Activated T-cell treated with anti-CD3 and anti-CD28 coated beads, Interleukin-2, amount 50 U/mL, for 72 hours (primary cell): ENCODE measurements at regions not wholly inside any gene's neighbourhood (a gene's known extent, or its start where the extent isn't known, plus 50 kb on each side); places are given as distances from the start of the nearest gene placed in this dataset.

ENCODE experiments used
- ATAC-seq, 2 donors: fragments of 150-1000 bp; cut with Tn5 transposase; replicated peaks in 1 of 2; 2 replicates each; pipeline ENCODE4 v1.10.0; 2021; ENCODE audit warnings: moderate library complexity in 2 of 2, mild to moderate bottlenecking in 1 of 2
- DNase-seq, 2 donors: peaks; one replicate each; pipeline ENCODE4 v3.0.0; 2021 to 2022; ENCODE audit warnings: mixed read lengths in 1 of 2
- H3K27ac Mint-ChIP-seq: one replicate; pipeline ENCODE4 v1.8.0; 2022; ENCODE audit warnings: mild to moderate bottlenecking, moderate library complexity, mixed read lengths
- H3K27me3 Mint-ChIP-seq: one replicate; pipeline ENCODE4 v1.8.0; 2022; ENCODE audit warnings: low read depth, mixed read lengths
- H3K36me3 Mint-ChIP-seq, 2 donors: one replicate each; pipeline ENCODE4 v1.8.0; 2022; ENCODE audit warnings: mixed read lengths in 2 of 2, mild to moderate bottlenecking in 1 of 2; ENCODE audit not compliant: insufficient read depth in 2 of 2
- H3K4me1 Mint-ChIP-seq: one replicate; pipeline ENCODE4 v1.8.0; 2022; ENCODE audit warnings: low read depth, mixed read lengths
- H3K4me3 Mint-ChIP-seq, 2 donors: one replicate each; pipeline ENCODE4 v1.8.0; 2022; ENCODE audit warnings: mild to moderate bottlenecking in 2 of 2, mixed read lengths in 2 of 2, moderate library complexity in 2 of 2
- H3K9me3 Mint-ChIP-seq, 2 donors: one replicate each; pipeline ENCODE4 v1.8.0; 2022; ENCODE audit warnings: mixed read lengths in 2 of 2

DNA sequence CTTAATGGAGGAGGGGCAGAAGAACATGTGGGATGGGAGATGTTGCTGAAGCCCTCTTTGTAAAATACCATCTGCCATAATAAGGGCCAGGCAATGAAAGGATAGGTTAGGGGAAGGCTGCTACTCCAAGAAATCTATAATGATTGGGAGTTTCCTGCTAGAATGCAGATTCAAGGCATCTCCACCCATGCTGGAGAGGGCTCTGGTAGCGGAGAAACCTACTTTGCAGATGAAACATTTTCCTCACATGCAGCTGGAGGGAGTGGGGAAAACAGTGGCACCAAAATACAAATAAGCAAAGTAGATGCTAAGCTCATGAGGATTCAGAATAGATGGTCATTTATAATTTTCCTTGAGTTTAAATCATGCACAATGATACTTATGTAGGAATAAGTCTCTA is 82.3 kb upstream of the GCFC2 start:
- no peak overlapping the region for H3K4me3 Mint-ChIP-seq
- H3K9me3 Mint-ChIP-seq, result no peaks in the 10 kb centered on the region
- no peak for ATAC-seq
- no peaks in the 10 kb centered on the region for H3K4me1 Mint-ChIP-seq
- H3K36me3 Mint-ChIP-seq, result no peaks in the 10 kb centered on the region
- no peak overlapping the region for H3K27ac Mint-ChIP-seq
- DNase-seq, result no peak
- peaks cover under 1% of the 10 kb centered on the region for H3K27me3 Mint-ChIP-seq

DNA sequence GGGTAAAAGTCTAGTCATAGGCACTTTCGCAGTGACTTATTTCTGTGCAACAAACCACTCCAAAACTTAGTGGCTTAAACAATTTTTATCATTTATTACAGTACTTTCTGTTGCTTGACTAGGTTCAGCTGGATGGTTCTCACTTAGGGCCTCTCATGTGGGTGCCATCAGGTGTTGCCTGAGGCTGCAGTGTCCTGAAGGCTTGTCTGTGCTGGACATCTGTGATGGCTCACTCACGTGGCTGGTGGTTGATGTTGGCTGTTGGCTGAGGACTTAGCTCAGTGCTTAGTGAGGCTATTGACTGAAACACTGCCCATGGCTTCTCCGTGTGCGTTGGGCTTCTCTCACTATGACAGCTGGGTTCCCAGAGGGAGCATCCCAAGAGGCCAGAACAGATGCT is 81.4 kb upstream of the GCFC2 start:
- no peak overlapping the region for H3K27ac Mint-ChIP-seq
- H3K9me3 Mint-ChIP-seq, result no peaks in the 10 kb centered on the region
- no peaks in the 10 kb centered on the region for H3K4me1 Mint-ChIP-seq
- no peaks in the 10 kb centered on the region for H3K36me3 Mint-ChIP-seq
- ATAC-seq, result no peak
- DNase-seq, result no peak
- H3K4me3 Mint-ChIP-seq, result no peak overlapping the region
- peaks cover 9% of the 10 kb centered on the region for H3K27me3 Mint-ChIP-seq

DNA sequence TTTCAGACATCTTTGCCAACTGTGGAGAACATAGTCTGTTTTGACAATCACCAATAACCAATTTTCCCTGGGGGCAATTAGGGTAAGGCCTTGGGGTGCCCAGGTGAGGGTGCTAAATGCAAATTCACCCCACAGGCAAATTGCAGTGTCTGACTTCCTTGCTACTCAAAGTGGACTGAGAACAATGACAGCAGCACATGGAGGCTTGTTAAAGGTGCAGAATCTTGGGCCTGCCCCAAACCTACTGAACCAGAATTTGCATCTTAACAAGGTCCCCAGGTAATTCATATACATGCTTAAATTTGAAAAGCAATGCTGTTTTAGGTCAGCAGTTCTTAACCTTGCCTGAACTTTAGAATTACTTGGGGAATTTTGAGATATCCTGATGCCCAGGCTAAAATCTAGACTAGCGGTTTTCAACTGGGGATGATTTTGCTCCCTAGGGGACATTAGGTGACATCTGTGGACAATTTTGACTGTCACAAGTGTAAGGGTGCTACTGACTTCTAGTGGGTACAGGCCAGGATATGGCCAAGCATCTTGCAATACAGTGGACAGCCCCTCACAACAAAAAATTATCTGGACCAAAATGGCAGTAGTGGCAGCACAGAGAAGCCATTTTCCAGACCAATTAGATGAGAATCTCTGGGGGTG is 80.2 kb upstream of the GCFC2 start:
- ATAC-seq (no peak), DNase-seq (no peak)
- no peak overlapping the region for H3K27ac Mint-ChIP-seq
- H3K27me3 Mint-ChIP-seq, result peaks cover 13% of the 10 kb centered on the region
- no peaks in the 10 kb centered on the region for H3K9me3 Mint-ChIP-seq
- no peaks in the 10 kb centered on the region for H3K36me3 Mint-ChIP-seq
- H3K4me1 Mint-ChIP-seq, result no peaks in the 10 kb centered on the region
- no peak overlapping the region for H3K4me3 Mint-ChIP-seq

DNA sequence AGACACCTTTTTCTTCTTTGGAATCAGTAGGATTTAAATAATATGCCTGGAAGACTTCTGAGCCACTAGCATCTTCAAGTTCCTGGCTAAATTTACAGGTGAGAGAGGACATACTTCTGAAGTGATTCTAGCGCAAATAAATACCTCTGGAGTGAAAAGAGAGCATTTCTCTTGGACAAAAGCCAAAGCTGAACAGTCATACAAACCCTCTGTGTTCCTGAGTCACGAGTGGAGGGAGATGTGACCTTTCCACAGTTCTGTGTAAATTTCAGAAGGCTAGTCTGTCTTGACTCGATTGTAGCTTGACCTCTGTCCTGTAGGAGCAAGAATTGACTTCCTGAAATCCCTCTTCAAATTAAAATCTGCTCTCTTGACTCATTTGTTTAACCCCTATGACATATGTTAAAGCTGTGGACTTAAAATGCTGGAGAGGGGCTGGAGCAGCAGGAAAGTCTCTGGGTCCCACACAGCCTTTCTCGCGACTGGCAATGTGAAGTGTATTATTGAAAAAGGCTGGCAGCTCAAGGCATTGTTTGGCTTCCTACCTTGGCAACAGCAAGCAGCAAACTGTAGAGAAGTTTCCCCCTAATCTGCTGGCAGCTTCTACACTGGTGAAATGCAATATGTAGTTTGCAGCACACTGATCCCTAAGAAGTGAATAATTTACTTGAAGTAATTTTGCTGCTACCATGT is 79.6 kb upstream of the GCFC2 start:
- ATAC-seq (no peak), DNase-seq (no peak)
- no peak overlapping the region for H3K4me3 Mint-ChIP-seq
- H3K9me3 Mint-ChIP-seq, result no peaks in the 10 kb centered on the region
- no peaks in the 10 kb centered on the region for H3K36me3 Mint-ChIP-seq
- H3K27ac Mint-ChIP-seq, result no peak overlapping the region
- H3K4me1 Mint-ChIP-seq, result no peaks in the 10 kb centered on the region
- peaks cover 13% of the 10 kb centered on the region for H3K27me3 Mint-ChIP-seq

DNA sequence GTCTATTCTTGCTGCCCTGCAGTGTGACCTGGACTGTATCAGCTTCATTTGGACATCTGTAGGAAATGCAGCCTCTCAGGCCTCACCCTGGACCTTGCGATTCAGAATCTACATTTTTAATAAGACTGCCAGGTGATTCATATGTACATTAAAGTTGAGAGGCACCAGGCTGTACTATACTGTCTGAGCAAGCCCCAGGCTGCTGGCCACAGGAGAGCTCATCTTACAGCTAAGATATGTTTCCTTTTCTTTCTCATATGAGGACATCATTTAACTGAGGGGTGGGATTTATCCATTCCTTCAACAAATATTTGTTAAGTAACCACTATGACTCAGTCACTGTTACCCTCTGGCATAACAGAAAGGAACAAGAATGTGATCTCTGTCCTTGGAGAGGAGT is 78.2 kb upstream of the GCFC2 start:
- Mint-ChIP-seq H3K4me1 (no peaks in the 10 kb centered on the region), H3K9me3 (no peaks in the 10 kb centered on the region), H3K36me3 (no peaks in the 10 kb centered on the region), H3K4me3 (no peak overlapping the region), H3K27me3 (peaks cover 13% of the 10 kb centered on the region), H3K27ac (no peak overlapping the region)
- ATAC-seq, result no peak
- DNase-seq, result no peak

DNA sequence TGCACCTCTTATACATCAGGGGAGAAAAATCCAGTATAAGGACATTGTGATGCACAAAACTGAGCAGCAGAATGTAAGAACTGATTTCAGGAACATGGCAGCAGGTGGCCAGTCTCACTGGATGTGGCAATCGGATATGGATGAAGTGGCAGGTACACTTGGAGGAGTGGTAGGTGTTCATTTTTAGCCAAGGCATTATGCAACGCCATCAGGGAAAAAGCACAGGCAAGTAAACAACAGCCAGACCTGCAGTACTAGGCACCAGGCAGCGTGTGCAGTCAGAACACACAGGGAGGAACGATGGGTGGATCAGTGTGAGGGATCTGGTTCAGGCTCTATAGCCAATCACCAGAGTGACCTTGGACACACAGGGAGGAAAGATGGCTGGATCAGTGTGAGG is 77.4 kb upstream of the GCFC2 start:
- Mint-ChIP-seq H3K27me3 (peaks cover 13% of the 10 kb centered on the region), H3K9me3 (no peaks in the 10 kb centered on the region), H3K36me3 (no peaks in the 10 kb centered on the region), H3K27ac (no peak overlapping the region), H3K4me1 (no peaks in the 10 kb centered on the region), H3K4me3 (no peak overlapping the region)
- DNase-seq (no peak), ATAC-seq (no peak)

DNA sequence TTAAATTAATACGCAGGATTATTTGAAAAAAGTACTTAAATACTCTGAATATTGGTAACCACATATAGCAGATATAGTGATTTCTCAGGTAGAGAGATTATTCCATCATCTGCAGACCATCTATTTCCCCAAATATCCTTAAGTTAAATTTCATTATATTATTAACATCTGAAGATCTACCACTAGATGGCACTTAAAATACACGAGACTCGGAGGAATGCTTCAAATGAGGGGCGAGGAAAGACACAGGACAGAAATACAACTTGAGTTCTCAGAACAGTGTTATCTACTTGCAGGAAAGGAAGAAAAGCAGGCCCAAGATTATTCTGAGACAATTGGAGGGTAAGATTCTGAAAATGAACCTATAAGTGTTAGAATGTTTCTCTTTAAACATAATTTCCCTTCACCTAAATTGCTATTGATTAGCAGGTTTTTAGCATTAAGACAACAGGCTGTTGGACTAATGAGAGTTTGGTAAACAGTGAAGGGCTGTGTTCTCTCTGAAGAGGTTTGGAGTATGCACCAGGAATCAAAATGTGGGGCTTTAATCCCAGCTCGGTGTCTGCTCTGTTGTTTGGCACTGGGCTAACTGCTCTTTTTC is 76.9 kb upstream of the GCFC2 start:
- no peak for ATAC-seq
- Mint-ChIP-seq H3K4me3 (no peak overlapping the region), H3K36me3 (no peaks in the 10 kb centered on the region), H3K4me1 (no peaks in the 10 kb centered on the region), H3K9me3 (no peaks in the 10 kb centered on the region), H3K27me3 (peaks cover 13% of the 10 kb centered on the region), H3K27ac (no peak overlapping the region)
- no peak for DNase-seq

DNA sequence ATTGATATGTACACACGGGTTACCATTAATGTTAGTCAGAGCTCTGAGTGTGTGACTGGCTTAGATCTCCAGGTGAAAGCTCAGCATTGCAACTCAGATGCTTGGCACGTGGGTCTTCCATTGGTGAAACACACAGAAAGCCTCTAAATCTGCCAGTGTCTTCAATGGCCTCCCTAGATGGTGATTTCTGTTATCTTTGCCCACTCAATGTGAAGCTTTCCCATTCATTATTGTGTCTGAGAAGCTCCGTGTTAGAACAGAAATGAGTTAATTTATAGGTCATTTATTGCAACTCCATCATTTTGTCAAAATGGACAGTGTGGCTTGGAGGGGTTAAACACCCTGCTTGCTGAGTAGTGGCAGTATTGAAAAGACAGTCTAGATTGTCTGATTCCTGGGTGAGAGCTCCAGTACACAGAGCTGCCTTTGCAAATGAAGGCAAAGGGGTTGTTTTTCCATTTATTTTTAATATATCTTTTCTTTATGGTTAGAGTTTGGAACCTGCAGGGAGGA is 64.7 kb upstream of the GCFC2 start:
- ATAC-seq, result no peak
- no peak for DNase-seq
- Mint-ChIP-seq H3K9me3 (peaks cover 0 to 2% of the 10 kb centered on the region in 2 donors), H3K36me3 (no peaks in the 10 kb centered on the region), H3K27ac (no peak overlapping the region), H3K4me1 (no peaks in the 10 kb centered on the region), H3K27me3 (peaks cover 23% of the 10 kb centered on the region), H3K4me3 (no peak overlapping the region)

DNA sequence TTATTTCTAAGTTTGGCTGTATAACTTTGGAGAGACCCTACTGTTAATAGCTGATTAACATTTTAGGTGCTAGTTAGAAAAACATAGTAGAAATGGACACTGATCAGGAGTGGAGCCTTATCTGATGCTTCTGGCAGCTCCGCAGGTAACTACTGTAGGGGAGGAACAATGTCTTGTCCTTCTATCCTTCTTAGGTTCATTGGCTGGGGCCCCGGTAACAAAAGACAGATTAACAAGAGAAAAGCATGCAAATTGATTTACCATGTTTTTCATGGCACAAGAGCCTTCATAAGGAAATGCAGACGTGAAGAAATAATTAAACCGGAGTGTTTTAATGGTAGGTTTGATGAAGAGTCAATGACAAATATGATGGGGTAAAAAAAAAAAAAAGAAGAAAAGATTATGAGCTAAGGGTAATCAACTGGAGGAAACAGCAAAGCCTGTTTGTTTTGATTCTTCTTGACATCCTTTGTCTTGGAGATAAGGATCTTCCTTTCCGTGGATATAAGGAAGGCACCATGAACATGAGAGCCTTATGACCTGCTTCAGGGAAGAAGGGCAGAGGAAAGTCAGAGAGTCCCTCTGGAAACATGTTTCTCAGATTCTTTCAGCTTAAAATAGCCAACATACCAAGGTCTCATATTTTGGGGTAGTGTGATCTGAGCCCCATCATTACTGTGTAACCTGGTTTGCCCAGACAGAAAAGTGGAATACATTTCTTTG is 62.4 kb upstream of the GCFC2 start:
- H3K4me1 Mint-ChIP-seq, result no peaks in the 10 kb centered on the region
- ATAC-seq (no peak), DNase-seq (no peak)
- H3K27me3 Mint-ChIP-seq, result peaks cover 29% of the 10 kb centered on the region
- peaks cover 0 to 2% of the 10 kb centered on the region in 2 donors for H3K9me3 Mint-ChIP-seq
- H3K27ac Mint-ChIP-seq, result no peak overlapping the region
- no peaks in the 10 kb centered on the region for H3K36me3 Mint-ChIP-seq
- H3K4me3 Mint-ChIP-seq, result no peak overlapping the region

DNA sequence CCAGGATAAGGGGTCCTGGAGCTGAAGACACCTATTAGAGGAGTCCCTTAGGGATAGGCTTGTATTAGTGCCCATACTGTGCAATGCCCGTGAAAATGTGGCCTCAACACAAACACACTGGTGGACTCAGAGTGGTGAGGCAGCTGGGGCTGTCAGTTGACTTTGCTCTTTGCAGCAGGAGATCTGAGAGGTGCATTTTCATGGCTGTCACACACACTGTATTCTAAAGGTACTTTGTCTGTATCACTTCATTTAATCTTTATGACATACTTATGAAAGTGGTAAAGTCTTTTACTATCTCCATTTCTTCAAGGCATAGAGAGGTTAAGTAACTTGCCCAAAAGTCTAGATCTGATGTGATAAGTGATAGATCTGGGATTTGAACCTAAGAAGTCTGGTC is 55.1 kb upstream of the GCFC2 start:
- ATAC-seq (no peak), DNase-seq (no peak)
- H3K4me1 Mint-ChIP-seq, result no peaks in the 10 kb centered on the region
- no peaks in the 10 kb centered on the region for H3K9me3 Mint-ChIP-seq
- no peaks in the 10 kb centered on the region for H3K36me3 Mint-ChIP-seq
- H3K27ac Mint-ChIP-seq, result no peak overlapping the region
- peaks cover 15% of the 10 kb centered on the region for H3K27me3 Mint-ChIP-seq
- H3K4me3 Mint-ChIP-seq, result no peak overlapping the region

DNA sequence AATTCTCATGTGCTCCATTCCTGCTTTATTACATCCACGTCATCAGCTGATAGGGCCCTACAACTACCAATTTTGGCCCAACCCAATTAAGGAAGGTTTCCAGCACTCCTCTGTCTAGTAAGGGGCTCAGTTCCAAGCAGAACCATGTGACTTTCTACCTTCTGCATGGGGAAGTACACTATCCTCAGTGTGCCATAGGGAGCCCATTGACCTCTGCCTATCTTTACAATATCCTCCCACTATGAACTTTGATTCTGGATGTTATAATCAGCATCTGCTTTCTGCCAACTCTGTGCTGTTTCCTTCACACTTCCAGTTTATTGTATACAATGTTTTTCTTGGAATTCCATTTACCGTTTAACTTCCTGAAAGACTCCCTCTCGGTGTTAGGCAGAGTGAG is 53.9 kb upstream of the GCFC2 start:
- DNase-seq (no peak), ATAC-seq (no peak)
- peaks cover 15% of the 10 kb centered on the region for H3K27me3 Mint-ChIP-seq
- H3K36me3 Mint-ChIP-seq, result no peaks in the 10 kb centered on the region
- H3K4me3 Mint-ChIP-seq, result no peak overlapping the region
- H3K27ac Mint-ChIP-seq, result no peak overlapping the region
- H3K4me1 Mint-ChIP-seq, result no peaks in the 10 kb centered on the region
- H3K9me3 Mint-ChIP-seq, result no peaks in the 10 kb centered on the region
